DND-41 (cell line): ENCODE measurements at regions not wholly inside any gene's neighbourhood (a gene's known extent, or its start where the extent isn't known, plus 50 kb on each side); places are given as distances from the start of the nearest gene placed in this dataset.

Experiments used
- CTCF ChIP-seq: IDR thresholded peaks from 2 replicates; pipeline ENCODE4 v1.5.1; 2012; ENCODE audit warnings: borderline replicate concordance, low read length, moderate library complexity, mild to moderate bottlenecking; ENCODE audit not compliant: poor library complexity, severe bottlenecking; ENCODE audit errors: extremely low read depth
- EZH2 ChIP-seq: IDR thresholded peaks from 3 replicates; pipeline ENCODE4 v1.6.1; 2012; ENCODE audit warnings: borderline replicate concordance, low read depth, mild to moderate bottlenecking, moderate library complexity, low read length, inconsistent platforms; ENCODE audit not compliant: severe bottlenecking

- TF ChIP-seq CTCF (no peak), EZH2 (no peak)
These were observed 106.1 kb downstream of the RIPK4 start for GRCh38 chr21:41660748-41661147.
